Testis (tissue), 2 donors: ENCODE measurements at regions not wholly inside any gene's neighbourhood (a gene's known extent, or its start where the extent isn't known, plus 50 kb on each side); places are given as distances from the start of the nearest gene placed in this dataset.
"Not testable (repeated sequence)": the region's sequence is repeated elsewhere in the genome, so short reads cannot be mapped to it uniquely, and the experiment has no call there.

Experiments
- DNase-seq: peaks from one replicate; pipeline ENCODE4 v3.0.0-alpha.2; 2019
- H3K27ac ChIP-seq, 2 donors: fragments of 200-600 bp; sonication (generic); one replicate each; pipeline ENCODE4 v1.5.1; 2019
- H3K27me3 ChIP-seq: fragments of 200-600 bp; sonication (generic); one replicate; pipeline ENCODE4 v1.5.1; 2019
- H3K36me3 ChIP-seq: fragments of 200-600 bp; sonication (generic); one replicate; pipeline ENCODE4 v1.5.1; 2017; ENCODE audit warnings: low read depth; ENCODE audit errors: missing control alignments
- H3K4me1 ChIP-seq: fragments of 200-600 bp; sonication (generic); one replicate; pipeline ENCODE4 v1.5.1; 2019
- H3K4me3 ChIP-seq, 2 donors: fragments of 200-600 bp; sonication (generic); one replicate each; pipeline ENCODE4 v1.5.1; 2017 to 2019
- H3K9me3 ChIP-seq: fragments of 200-600 bp; sonication (generic); one replicate; pipeline ENCODE4 v1.5.1; 2017
- POLR2A ChIP-seq: fragments of 450-650 bp; IDR thresholded peaks from one replicate; pipeline ENCODE4 v1.6.1; 2017; ENCODE audit warnings: antibody characterized with exemption, mild to moderate bottlenecking, moderate library complexity
- WGBS, 2 donors: methylation state at CpG; one replicate each; pipeline ENCODE4 v1.1.5; 2018; 5-methylcytosine and 5-hydroxymethylcytosine counted together
- intact Hi-C: fragments of 100-400 bp; cut with DNase I; formaldehyde crosslinking; loops from one replicate; pipeline ENCODE4 v1.15.1; 2023; ENCODE audit warnings: low total_unique reads
- TF ChIP-seq, protein P1 (sequence below), 3 experiments: fragments of 450-650 bp in 2 of 3; fragments of 200-600 bp in 1 of 3; sonication (generic) in 1 of 3; IDR thresholded peaks; one replicate each; pipeline ENCODE4 v1.5.1; 2016 to 2019; ENCODE audit warnings: antibody characterized with exemption in 3 of 3, mild to moderate bottlenecking in 2 of 3, moderate library complexity in 1 of 3

GRCh38 chr6:169118346-169118830, 135.3 kb downstream of the THBS2 start:
- H3K4me3 ChIP-seq, result no peak overlapping the region
- intact Hi-C loops, result no loop called here
- H3K9me3 ChIP-seq, result no peaks in the 10 kb centered on the region
- H3K27ac ChIP-seq, result no peak overlapping the region
- TF ChIP-seq, protein P1, sequence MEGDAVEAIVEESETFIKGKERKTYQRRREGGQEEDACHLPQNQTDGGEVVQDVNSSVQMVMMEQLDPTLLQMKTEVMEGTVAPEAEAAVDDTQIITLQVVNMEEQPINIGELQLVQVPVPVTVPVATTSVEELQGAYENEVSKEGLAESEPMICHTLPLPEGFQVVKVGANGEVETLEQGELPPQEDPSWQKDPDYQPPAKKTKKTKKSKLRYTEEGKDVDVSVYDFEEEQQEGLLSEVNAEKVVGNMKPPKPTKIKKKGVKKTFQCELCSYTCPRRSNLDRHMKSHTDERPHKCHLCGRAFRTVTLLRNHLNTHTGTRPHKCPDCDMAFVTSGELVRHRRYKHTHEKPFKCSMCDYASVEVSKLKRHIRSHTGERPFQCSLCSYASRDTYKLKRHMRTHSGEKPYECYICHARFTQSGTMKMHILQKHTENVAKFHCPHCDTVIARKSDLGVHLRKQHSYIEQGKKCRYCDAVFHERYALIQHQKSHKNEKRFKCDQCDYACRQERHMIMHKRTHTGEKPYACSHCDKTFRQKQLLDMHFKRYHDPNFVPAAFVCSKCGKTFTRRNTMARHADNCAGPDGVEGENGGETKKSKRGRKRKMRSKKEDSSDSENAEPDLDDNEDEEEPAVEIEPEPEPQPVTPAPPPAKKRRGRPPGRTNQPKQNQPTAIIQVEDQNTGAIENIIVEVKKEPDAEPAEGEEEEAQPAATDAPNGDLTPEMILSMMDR (IDR thresholded peaks at IDR 0.05), result no peak
- no peak for TF ChIP-seq POLR2A
- no peaks in the 10 kb centered on the region for H3K36me3 ChIP-seq
- no peaks in the 10 kb centered on the region for H3K27me3 ChIP-seq
- DNase-seq, result no peak
- WGBS, 2 donors, result 89 to 92% methylated on average over 7 of the region's 7 CpGs
- no peaks in the 10 kb centered on the region for H3K4me1 ChIP-seq

DNA sequence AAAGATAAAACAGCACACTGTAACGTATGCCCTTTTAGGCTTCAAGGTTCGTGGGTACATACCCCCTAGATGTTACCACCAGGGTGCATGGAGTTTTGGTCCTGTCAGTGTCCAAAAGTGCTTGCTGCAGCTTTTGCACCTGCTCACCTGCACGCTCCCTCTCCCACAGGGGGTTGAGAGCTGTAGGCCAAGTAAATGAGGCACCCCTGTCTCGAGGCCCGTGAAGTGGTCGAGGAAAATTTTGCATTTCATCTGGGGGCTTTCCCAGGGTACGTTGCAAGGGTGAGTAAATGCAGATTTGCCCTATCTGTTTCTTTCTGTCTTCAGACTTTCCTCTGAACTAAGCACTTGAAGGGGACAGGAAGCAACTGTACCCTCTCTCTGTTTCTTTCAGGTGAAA, 136.0 kb downstream of the THBS2 start:
- TF ChIP-seq, protein P1 (IDR thresholded peaks at IDR 0.05), result no peak
- no peak for TF ChIP-seq POLR2A
- H3K9me3 ChIP-seq, result no peaks in the 10 kb centered on the region
- no peaks in the 10 kb centered on the region for H3K4me1 ChIP-seq
- intact Hi-C loops, result no loop called here
- no peak overlapping the region for H3K4me3 ChIP-seq
- H3K36me3 ChIP-seq, result no peaks in the 10 kb centered on the region
- no peak overlapping the region for H3K27ac ChIP-seq
- H3K27me3 ChIP-seq, result no peaks in the 10 kb centered on the region
- no peak for DNase-seq
- WGBS, 2 donors, result 95 to 96% methylated on average over 7 of the region's 7 CpGs

DNA sequence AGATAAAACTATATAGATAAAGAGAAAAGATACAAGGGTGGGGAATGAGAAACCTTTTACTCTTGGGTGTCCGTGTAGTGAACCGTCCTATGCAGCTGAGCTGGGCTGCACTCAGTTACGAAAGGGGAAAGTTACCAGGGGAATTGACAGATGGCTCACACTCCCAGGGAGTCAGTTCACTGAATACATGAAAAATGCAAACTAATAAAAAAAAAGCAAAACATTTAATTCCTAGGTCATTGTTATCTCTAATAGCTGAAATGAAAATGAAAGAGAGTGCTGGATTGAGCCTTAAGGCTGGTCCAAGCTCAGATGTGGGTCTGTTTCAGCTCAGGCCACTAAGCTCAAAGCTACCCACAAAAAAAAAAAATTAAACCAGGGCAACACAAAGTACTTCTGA, 138.0 kb downstream of the THBS2 start:
- 57 to 82% methylated on average over 3 of the region's 3 CpGs for WGBS, 2 donors
- intact Hi-C loops, result no loop called here
- H3K36me3 ChIP-seq, result no peaks in the 10 kb centered on the region
- H3K9me3 ChIP-seq, result no peaks in the 10 kb centered on the region
- H3K4me1 ChIP-seq, result no peaks in the 10 kb centered on the region
- DNase-seq, result no peak
- H3K27ac ChIP-seq, result no peak overlapping the region
- H3K4me3 ChIP-seq, result no peak overlapping the region
- no peaks in the 10 kb centered on the region for H3K27me3 ChIP-seq
- TF ChIP-seq, protein P1 (IDR thresholded peaks at IDR 0.05), result no peak
- TF ChIP-seq POLR2A, result no peak

- H3K27me3 ChIP-seq, intact Hi-C loops, H3K4me3 ChIP-seq, H3K27ac ChIP-seq, H3K4me1 ChIP-seq, DNase-seq, H3K36me3 ChIP-seq, H3K9me3 ChIP-seq: not testable (repeated sequence)
- 90% methylated on average over 8 of the region's 8 CpGs for WGBS, 2 donors
These were observed 139.0 kb downstream of the THBS2 start for GRCh38 chr6:169114632-169115031.

DNA sequence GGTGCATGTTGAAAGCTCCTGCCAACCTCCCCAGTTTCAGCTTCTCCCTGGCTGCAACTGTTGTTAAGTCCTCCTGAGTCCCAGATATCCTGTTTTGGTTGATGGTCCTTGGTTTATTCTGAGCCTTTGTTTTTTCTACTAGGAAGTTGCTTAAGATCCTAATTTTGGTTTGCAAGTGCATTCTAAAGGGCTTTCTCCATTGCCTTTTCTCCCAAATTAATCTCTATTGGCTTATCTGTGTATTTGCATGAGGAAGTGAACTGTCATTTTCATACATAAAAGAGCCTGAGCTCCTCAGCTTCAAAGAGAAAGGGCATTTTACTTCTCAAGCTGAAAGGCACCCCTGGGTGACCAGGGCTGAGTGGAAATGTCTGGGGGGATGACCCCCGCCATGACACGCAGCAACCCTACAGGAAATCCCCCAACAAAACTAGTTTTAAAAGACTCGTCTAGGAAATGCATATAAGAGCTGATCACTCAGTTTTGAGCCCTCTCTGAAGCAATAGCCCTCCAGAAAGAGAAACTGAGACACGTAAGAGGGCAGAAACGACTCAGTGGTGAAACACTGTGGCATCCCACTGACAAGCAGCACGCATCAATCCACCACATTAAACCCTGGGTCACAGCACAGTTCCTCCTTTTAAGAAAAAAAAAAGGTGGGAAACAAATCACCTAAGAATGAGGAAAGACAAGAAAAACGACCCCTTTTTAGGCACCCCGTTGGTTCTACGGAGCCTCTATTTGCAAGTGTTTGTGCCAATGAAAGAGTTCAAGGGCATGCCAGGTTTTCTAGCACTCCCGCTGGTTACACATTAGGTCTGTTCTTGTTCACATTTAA, 140.9 kb downstream of the THBS2 start:
- no peaks in the 10 kb centered on the region for H3K36me3 ChIP-seq
- TF ChIP-seq, protein P1 (IDR thresholded peaks at IDR 0.05), result no peak
- TF ChIP-seq POLR2A, result no peak
- no peaks in the 10 kb centered on the region for H3K27me3 ChIP-seq
- DNase-seq, result no peak
- no peaks in the 10 kb centered on the region for H3K4me1 ChIP-seq
- no peak overlapping the region for H3K4me3 ChIP-seq
- 64 to 65% methylated on average over 10 of the region's 10 CpGs for WGBS, 2 donors
- no peak overlapping the region for H3K27ac ChIP-seq
- intact Hi-C loops, result no loop called here
- no peaks in the 10 kb centered on the region for H3K9me3 ChIP-seq
